Osteoblast (primary cell): ENCODE measurements at regions not wholly inside any gene's neighbourhood (a gene's known extent, or its start where the extent isn't known, plus 50 kb on each side); places are given as distances from the start of the nearest gene placed in this dataset.

Experiments
- DNase-seq: peaks from one replicate; pipeline ENCODE4 v3.0.0; 2011; ENCODE audit warnings: low spot score, mixed read lengths; ENCODE audit not compliant: insufficient read length; ENCODE audit errors: missing footprints
- H2AFZ ChIP-seq: 2 replicates; pipeline ENCODE4 v1.6.0; 2011; ENCODE audit warnings: mild to moderate bottlenecking, low read length
- H3K27ac ChIP-seq: 2 replicates; pipeline ENCODE4 v1.5.1; 2011; ENCODE audit warnings: mild to moderate bottlenecking, low read depth, low read length, moderate library complexity
- H3K27me3 ChIP-seq: 2 replicates; pipeline ENCODE4 v1.6.0; 2012; ENCODE audit warnings: mild to moderate bottlenecking, control low read depth, inconsistent platforms, low read length, moderate library complexity; ENCODE audit not compliant: insufficient read depth
- H3K36me3 ChIP-seq: 2 replicates; pipeline ENCODE4 v1.5.1; 2011; ENCODE audit warnings: mild to moderate bottlenecking, low read length, control low read depth, moderate library complexity; ENCODE audit not compliant: insufficient read depth
- H3K4me1 ChIP-seq: 2 replicates; pipeline ENCODE4 v1.5.1; 2011; ENCODE audit warnings: mild to moderate bottlenecking, low read length, control low read depth, moderate library complexity; ENCODE audit not compliant: insufficient read depth
- H3K4me2 ChIP-seq: 2 replicates; pipeline ENCODE4 v1.6.0; 2011; ENCODE audit warnings: mild to moderate bottlenecking, low read length; ENCODE audit not compliant: insufficient read depth
- H3K4me3 ChIP-seq: fragments of 200-600 bp; sonication (generic); 3 replicates; pipeline ENCODE4 v1.5.1; 2012; ENCODE audit warnings: mild to moderate bottlenecking, low read length, inconsistent platforms; ENCODE audit not compliant: insufficient read depth
- H3K79me2 ChIP-seq: 2 replicates; pipeline ENCODE4 v1.6.0; 2012; ENCODE audit warnings: mild to moderate bottlenecking, low read length, control low read depth, inconsistent platforms; ENCODE audit not compliant: insufficient read depth
- H3K9me3 ChIP-seq: 2 replicates; pipeline ENCODE4 v1.5.1; 2011; ENCODE audit warnings: low read depth, low read length, control low read depth
- H4K20me1 ChIP-seq: 2 replicates; pipeline ENCODE4 v1.6.0; 2012; ENCODE audit warnings: mild to moderate bottlenecking, low read length, control low read depth; ENCODE audit not compliant: insufficient read depth
- CTCF ChIP-seq: IDR thresholded peaks from 2 replicates; pipeline ENCODE4 v1.5.1; 2011; ENCODE audit warnings: mild to moderate bottlenecking, low read depth, low read length, moderate library complexity; ENCODE audit errors: extremely low read depth

DNA sequence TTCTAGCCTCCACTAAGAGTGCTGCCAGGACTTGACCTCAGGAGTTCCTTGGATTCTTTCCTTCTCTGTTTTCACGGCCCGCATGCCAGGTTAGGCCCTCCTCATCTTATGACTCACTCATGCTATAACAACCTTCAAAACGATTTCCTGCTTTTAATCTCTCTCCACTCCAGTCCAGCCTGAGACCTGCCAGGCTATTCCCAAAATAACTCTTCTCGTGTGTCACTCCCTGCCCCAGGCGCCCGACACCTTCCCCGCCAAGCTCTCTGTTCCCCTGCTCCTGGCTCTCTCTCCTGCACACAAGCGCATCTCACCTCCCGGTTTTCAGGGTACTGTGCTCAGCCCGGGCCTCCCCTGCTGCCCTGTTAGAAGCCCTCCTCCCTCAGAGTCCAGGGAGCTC lies 64.1 kb upstream of the RPS6KA2 start:
- no peak overlapping the region for H3K27ac ChIP-seq
- peaks cover 6% of the 10 kb centered on the region for H3K4me1 ChIP-seq
- no peaks in the 10 kb centered on the region for H3K79me2 ChIP-seq
- H3K9me3 ChIP-seq, result no peaks in the 10 kb centered on the region
- H3K36me3 ChIP-seq, result no peaks in the 10 kb centered on the region
- H3K4me2 ChIP-seq, result no peak overlapping the region
- peak; percentile 75 for DNase-seq
- H4K20me1 ChIP-seq, result no peaks in the 10 kb centered on the region
- peaks cover 9% of the 10 kb centered on the region for H3K27me3 ChIP-seq
- no peak overlapping the region for H3K4me3 ChIP-seq
- TF ChIP-seq CTCF, result no peak
- no peak overlapping the region for H2AFZ ChIP-seq

GRCh38 chr6:166689687-166690086 lies 62.6 kb upstream of the RPS6KA2 start:
- no peak for TF ChIP-seq CTCF
- Histone ChIP-seq H3K4me3 (no peak overlapping the region), H3K27ac (no peak overlapping the region), H3K36me3 (no peaks in the 10 kb centered on the region), H3K4me1 (peaks cover 6% of the 10 kb centered on the region), H2AFZ (no peak overlapping the region), H3K4me2 (no peak overlapping the region), H3K79me2 (no peaks in the 10 kb centered on the region), H4K20me1 (no peaks in the 10 kb centered on the region), H3K27me3 (peaks cover 7% of the 10 kb centered on the region), H3K9me3 (no peaks in the 10 kb centered on the region)
- no peak for DNase-seq

DNA sequence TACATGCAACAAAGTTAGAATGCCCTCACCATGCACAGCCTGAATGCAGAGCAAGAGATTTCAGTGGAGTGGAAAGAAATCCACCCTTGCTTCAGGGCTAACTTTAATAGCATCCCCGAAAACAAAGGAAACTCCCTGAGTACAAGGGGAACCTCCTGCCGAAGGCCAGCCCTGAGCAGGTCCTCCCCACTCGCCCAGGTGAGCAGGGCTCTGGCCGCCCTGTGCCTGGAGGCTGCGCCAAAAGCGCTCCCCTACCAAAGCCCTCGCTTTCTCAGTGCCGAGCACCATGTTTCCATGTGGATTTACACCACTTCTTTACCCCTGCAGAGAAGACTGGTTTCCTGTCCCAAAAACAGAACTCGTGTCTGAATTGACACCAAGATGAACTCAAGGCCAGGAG lies 61.9 kb upstream of the RPS6KA2 start:
- no peak for TF ChIP-seq CTCF
- Histone ChIP-seq H3K27me3 (no peaks in the 10 kb centered on the region), H3K36me3 (no peaks in the 10 kb centered on the region), H3K4me1 (peaks cover 6% of the 10 kb centered on the region), H3K4me2 (no peak overlapping the region), H3K27ac (no peak overlapping the region), H3K9me3 (no peaks in the 10 kb centered on the region), H4K20me1 (no peaks in the 10 kb centered on the region), H3K79me2 (no peaks in the 10 kb centered on the region), H3K4me3 (no peak overlapping the region), H2AFZ (no peak overlapping the region)
- no peak for DNase-seq

DNA sequence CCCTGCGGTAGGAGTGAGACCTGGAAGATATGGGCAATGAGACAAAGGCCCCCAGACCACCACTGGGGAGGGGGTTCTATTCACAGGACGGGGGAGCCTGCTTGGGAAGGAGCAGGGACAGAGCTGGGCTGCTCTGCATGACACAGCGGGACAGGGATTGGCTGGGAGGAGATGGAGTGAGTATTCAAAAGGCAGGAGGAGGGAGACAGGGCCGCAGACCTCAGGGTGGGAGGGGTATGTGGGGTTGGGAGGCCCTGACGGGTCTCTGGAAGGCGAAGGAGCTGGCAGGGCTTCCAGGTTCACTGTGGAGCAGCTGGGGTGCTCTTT lies 60.8 kb upstream of the RPS6KA2 start:
- Histone ChIP-seq H4K20me1 (no peaks in the 10 kb centered on the region), H3K4me3 (no peak overlapping the region), H3K4me1 (peaks cover 6% of the 10 kb centered on the region), H3K27ac (no peak overlapping the region), H3K4me2 (no peak overlapping the region), H3K27me3 (no peaks in the 10 kb centered on the region), H3K79me2 (no peaks in the 10 kb centered on the region), H3K36me3 (no peaks in the 10 kb centered on the region), H2AFZ (no peak overlapping the region), H3K9me3 (no peaks in the 10 kb centered on the region)
- TF ChIP-seq CTCF, result no peak
- DNase-seq, result no peak
